DOHH2 (cell line): ENCODE measurements at regions not wholly inside any gene's neighbourhood (a gene's known extent, or its start where the extent isn't known, plus 50 kb on each side); places are given as distances from the start of the nearest gene placed in this dataset.

Source experiments
- H3F3A ChIP-seq: fragments of 200-600 bp; sonication (generic), shearing (Covaris generic); 2 replicates; pipeline ENCODE4 v1.6.0; 2016; ENCODE audit warnings: antibody characterized with exemption, mild to moderate bottlenecking; ENCODE audit not compliant: control insufficient read depth, insufficient read depth
- H3K27ac ChIP-seq: fragments of 200-600 bp; sonication (generic); 2 replicates; pipeline ENCODE4 v1.5.1; 2014; ENCODE audit warnings: low read depth, mild to moderate bottlenecking, low read length, moderate library complexity
- H3K27me3 ChIP-seq: fragments of 200-600 bp; sonication (generic); 2 replicates; pipeline ENCODE4 v1.6.1; 2014; ENCODE audit warnings: mild to moderate bottlenecking, low read length, mixed read lengths; ENCODE audit not compliant: control insufficient read depth
- H3K36me3 ChIP-seq: fragments of 200-600 bp; sonication (generic); 2 replicates; pipeline ENCODE4 v1.6.1; 2014; ENCODE audit warnings: mild to moderate bottlenecking, low read length, moderate library complexity, mixed read lengths; ENCODE audit not compliant: control insufficient read depth
- H3K4me1 ChIP-seq: fragments of 200-600 bp; sonication (generic); 2 replicates; pipeline ENCODE4 v1.6.1; 2014; ENCODE audit warnings: mild to moderate bottlenecking, low read length, mixed read lengths; ENCODE audit not compliant: control insufficient read depth
- H3K4me2 ChIP-seq: fragments of 200-600 bp; sonication (generic); 2 replicates; pipeline ENCODE4 v1.6.0; 2014; ENCODE audit warnings: mild to moderate bottlenecking, low read length, moderate library complexity
- H3K4me3 ChIP-seq: fragments of 200-600 bp; sonication (generic); 2 replicates; pipeline ENCODE4 v1.5.1; 2014; ENCODE audit warnings: mild to moderate bottlenecking, low read length, mixed read lengths
- H3K79me2 ChIP-seq: fragments of 200-600 bp; sonication (generic); 2 replicates; pipeline ENCODE4 v1.6.1; 2014; ENCODE audit warnings: mild to moderate bottlenecking, low read length, mixed read lengths; ENCODE audit not compliant: control insufficient read depth
- H3K9me2 ChIP-seq: fragments of 200-600 bp; sonication (generic); replicated peaks from 2 replicates; pipeline ENCODE4 v1.6.1; 2014; ENCODE audit warnings: mild to moderate bottlenecking, low read length, mixed read lengths; ENCODE audit not compliant: control insufficient read depth
- H3K9me3 ChIP-seq: fragments of 200-600 bp; sonication (generic); 2 replicates; pipeline ENCODE4 v1.6.1; 2014; ENCODE audit warnings: antibody characterized with exemption, low read length, mixed read lengths; ENCODE audit not compliant: control insufficient read depth, insufficient read depth
- H4K20me1 ChIP-seq: fragments of 200-600 bp; sonication (generic); 2 replicates; pipeline ENCODE4 v1.6.0; 2014; ENCODE audit warnings: low read depth, mild to moderate bottlenecking, antibody characterized with exemption, low read length, moderate library complexity; ENCODE audit not compliant: control insufficient read depth, insufficient read depth
- CTCF ChIP-seq: fragments of 200-600 bp; sonication (generic); IDR thresholded peaks from one replicate; pipeline ENCODE4 v1.5.1; 2014; ENCODE audit warnings: antibody characterized with exemption, mild to moderate bottlenecking, low read depth, low read length; ENCODE audit not compliant: poor library complexity, severe bottlenecking
- EZH2phosphoT487 ChIP-seq: fragments of 200-600 bp; sonication (generic); IDR thresholded peaks from 2 replicates; pipeline ENCODE4 v1.6.1; 2017; ENCODE audit warnings: borderline replicate concordance, mild to moderate bottlenecking, antibody characterized with exemption, low read length, moderate library complexity, mixed read lengths

GRCh38 chr12:105980533-105980932, 158.2 kb downstream of the NUAK1 start:
- no peaks in the 10 kb centered on the region for H3K27me3 ChIP-seq
- H3F3A ChIP-seq: no peaks in the 10 kb centered on the region

GRCh38 chr12:105982022-105982421, 156.7 kb downstream of the NUAK1 start:
- H4K20me1 ChIP-seq: no peaks in the 10 kb centered on the region
- H3F3A ChIP-seq: no peaks in the 10 kb centered on the region
- H3K4me2 ChIP-seq: no peak overlapping the region
- H3K27ac ChIP-seq: no peak overlapping the region
- no peak for TF ChIP-seq EZH2phosphoT487
- TF ChIP-seq CTCF: no peak
- H3K36me3 ChIP-seq: no peaks in the 10 kb centered on the region
- H3K9me2 ChIP-seq: no peaks in the 10 kb centered on the region
- H3K79me2 ChIP-seq: no peaks in the 10 kb centered on the region
- H3K27me3 ChIP-seq: no peaks in the 10 kb centered on the region
- H3K4me3 ChIP-seq: no peak overlapping the region
- H3K4me1 ChIP-seq: no peaks in the 10 kb centered on the region
- no peaks in the 10 kb centered on the region for H3K9me3 ChIP-seq

More at GRCh38 chr12:105980533-105980932, 158.2 kb downstream of the NUAK1 start:
- Histone ChIP-seq H3K27ac (no peak overlapping the region), H3K4me3 (no peak overlapping the region), H3K4me1 (no peaks in the 10 kb centered on the region), H4K20me1 (no peaks in the 10 kb centered on the region), H3K9me3 (no peaks in the 10 kb centered on the region), H3K79me2 (no peaks in the 10 kb centered on the region), H3K4me2 (no peak overlapping the region), H3K9me2 (no peaks in the 10 kb centered on the region), H3K36me3 (no peaks in the 10 kb centered on the region)
- TF ChIP-seq CTCF: no peak
- no peak for TF ChIP-seq EZH2phosphoT487

DNA sequence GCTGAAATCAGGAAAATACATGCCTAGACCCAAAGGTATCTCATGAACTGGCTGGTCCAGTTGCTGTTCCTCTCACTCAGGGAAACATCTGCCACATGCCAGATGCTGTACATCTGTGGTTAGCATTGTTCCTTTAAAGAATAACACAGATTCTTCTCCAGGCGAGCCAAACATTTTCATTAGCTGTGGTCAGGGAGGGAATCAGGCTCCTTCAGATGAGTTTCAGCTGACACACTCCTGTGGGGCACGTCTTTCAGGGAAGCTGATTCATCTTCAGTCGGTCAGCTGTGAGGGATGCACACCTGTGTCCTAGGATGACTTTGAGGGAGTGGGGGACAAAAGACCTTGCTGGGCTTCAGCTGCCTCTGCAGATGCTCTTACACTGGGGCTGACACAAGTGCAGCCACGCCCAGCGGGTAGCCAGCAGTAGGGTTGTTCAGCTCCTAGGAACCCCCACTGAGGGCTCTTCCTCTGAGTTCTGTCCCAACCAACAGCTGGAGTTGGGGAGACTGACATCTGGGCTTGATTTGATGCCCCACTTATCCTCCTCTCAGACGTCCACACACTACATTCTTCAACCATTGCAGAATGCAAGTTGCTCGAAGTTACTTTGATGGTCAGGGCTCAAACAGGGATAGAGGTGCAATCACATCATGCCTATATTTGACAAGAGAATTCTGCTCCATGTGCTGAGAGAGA, 155.0 kb downstream of the NUAK1 start:
- TF ChIP-seq CTCF (no peak), EZH2phosphoT487 (no peak)
- H3K9me2 ChIP-seq: no peaks in the 10 kb centered on the region
- H3F3A ChIP-seq: no peaks in the 10 kb centered on the region
- H3K36me3 ChIP-seq: no peaks in the 10 kb centered on the region
- no peaks in the 10 kb centered on the region for H3K9me3 ChIP-seq
- no peaks in the 10 kb centered on the region for H3K27me3 ChIP-seq
- no peak overlapping the region for H3K27ac ChIP-seq
- H3K79me2 ChIP-seq: no peaks in the 10 kb centered on the region
- no peak overlapping the region for H3K4me2 ChIP-seq
- H3K4me1 ChIP-seq: no peaks in the 10 kb centered on the region
- H3K4me3 ChIP-seq: no peak overlapping the region
- no peaks in the 10 kb centered on the region for H4K20me1 ChIP-seq
